K562 (cell line): ENCODE measurements at regions not wholly inside any gene's neighbourhood (a gene's known extent, or its start where the extent isn't known, plus 50 kb on each side); places are given as distances from the start of the nearest gene placed in this dataset.

Experiments
- ATAC-seq: fragments of 200-7000 bp; cut with Tn5 transposase; 3 replicates; pipeline ENCODE4 v1.9.1; 2020; ENCODE audit warnings: moderate library complexity
- BruUV-seq: library from RNA; stranded (reverse); fragments of 400-500 nt; replicated peaks from 2 replicates; lab custom pipeline; 2021; lab: Mats Ljungman, UMichigan
- CTCF ChIA-PET: fragments of 300-600 bp; formaldehyde crosslinking; extraction: SDS; loops from one replicate; lab custom pipeline; 2021; ENCODE audit warnings: low intra/inter-chr PET ratio; lab: Yijun Ruan, JAX
- POLR2A ChIA-PET: fragments of 300-600, 350-650 bp; sonication (Branson Sonifier 250); formaldehyde crosslinking; extraction: SDS; loops from one replicate; lab custom pipeline; 2021; ENCODE audit warnings: antibody characterized with exemption, inconsistent platforms; lab: Yijun Ruan, JAX
- DNase-seq, 4 experiments: peaks; one replicate each; pipeline versions ENCODE4 v3.0.0 to v3.0.0-alpha.2; 2011 to 2018; ENCODE audit warnings: low spot score in 3 of 4, mixed read lengths in 3 of 4; ENCODE audit errors: extremely low read depth in 1 of 4
- FAIRE-seq: peaks from 2 replicates; lab custom pipeline; 2011; peaks lifted over from hg19 to GRCh38; lab: Jason Lieb, UNC
- H2AFZ ChIP-seq: 2 replicates; pipeline ENCODE4 v1.6.0; 2011; ENCODE audit warnings: low read depth, low read length, control low read depth, inconsistent platforms
- H3K27ac ChIP-seq: fragments of 200-600 bp; 3 replicates; pipeline ENCODE4 v1.8.0; 2011; ENCODE audit warnings: low read depth, mild to moderate bottlenecking, control low read depth, inconsistent platforms, low read length, moderate library complexity, mixed read lengths; ENCODE audit errors: extremely low read depth
- H3K27me3 ChIP-seq, 2 experiments: fragments of 300-600 bp in 1 of 2; 2 replicates in 1 of 2; 3 replicates in 1 of 2; pipeline versions ENCODE4 v1.6.0 to v1.8.0; 2011; ENCODE audit warnings: inconsistent platforms in 2 of 2, low read length in 2 of 2, mild to moderate bottlenecking in 1 of 2, mixed read lengths in 1 of 2, moderate library complexity in 1 of 2; ENCODE audit not compliant: control insufficient read depth in 2 of 2, insufficient read depth in 2 of 2
- H3K36me3 ChIP-seq: fragments of 300-600 bp; 3 replicates; pipeline ENCODE4 v1.8.0; 2011; ENCODE audit warnings: mild to moderate bottlenecking, low read length, inconsistent platforms; ENCODE audit not compliant: control insufficient read depth, insufficient read depth
- H3K4me1 ChIP-seq, 2 experiments: fragments of 200-600 bp in 1 of 2; replicated peaks in 1 of 2; 2 replicates in 1 of 2; 3 replicates in 1 of 2; pipeline versions ENCODE4 v1.5.1 to v1.8.0; 2011; ENCODE audit warnings: inconsistent platforms in 2 of 2, low read length in 2 of 2, mild to moderate bottlenecking in 1 of 2, mixed read lengths in 1 of 2, moderate library complexity in 1 of 2; ENCODE audit not compliant: control insufficient read depth in 2 of 2, insufficient read depth in 2 of 2
- H3K4me2 ChIP-seq: 2 replicates; pipeline ENCODE4 v1.6.1; 2011; ENCODE audit warnings: low read length, control low read depth, inconsistent platforms, mixed read lengths; ENCODE audit not compliant: insufficient read depth
- H3K4me3 ChIP-seq: fragments of 200-600 bp; sonication (generic), shearing (Covaris generic); 2 replicates; pipeline ENCODE4 v1.5.1; 2016; ENCODE audit warnings: control low read depth, inconsistent platforms
- H3K79me2 ChIP-seq: fragments of 200-600 bp; 3 replicates; pipeline ENCODE4 v1.8.0; 2011; ENCODE audit warnings: low read length, inconsistent platforms; ENCODE audit not compliant: control insufficient read depth, insufficient read depth
- H3K9ac ChIP-seq, 2 experiments: 2 replicates each; pipeline versions ENCODE4 v1.6.0 to v1.6.1; 2011; ENCODE audit warnings: low read depth in 2 of 2, low read length in 2 of 2, control low read depth in 1 of 2, inconsistent platforms in 1 of 2, mild to moderate bottlenecking in 1 of 2, mixed read lengths in 1 of 2; ENCODE audit not compliant: insufficient read depth in 1 of 2
- H3K9me1 ChIP-seq: one replicate; pipeline ENCODE4 v1.6.0; 2011; ENCODE audit warnings: inconsistent platforms, mild to moderate bottlenecking, low read length, moderate library complexity; ENCODE audit not compliant: control insufficient read depth, insufficient read depth
- H3K9me3 ChIP-seq: replicated peaks from 2 replicates; pipeline ENCODE4 v1.5.1; 2011; ENCODE audit warnings: low read depth, low read length, inconsistent platforms; ENCODE audit not compliant: control insufficient read depth, insufficient read depth
- H4K20me1 ChIP-seq: replicated peaks from 2 replicates; pipeline ENCODE4 v1.6.1; 2011; ENCODE audit warnings: low read length, inconsistent platforms, mixed read lengths; ENCODE audit not compliant: control insufficient read depth, insufficient read depth
- ADNP ChIP-seq: fragments of 200-800 bp; sonication (Bioruptor generic); IDR thresholded peaks from 2 replicates; pipeline ENCODE4 v1.6.1; 2016; ENCODE audit warnings: missing genetic modification characterization, missing compliant biosample characterization
- MCM7 ChIP-seq, 2 experiments: fragments of 450-650 bp; IDR thresholded peaks; 2 replicates each; pipeline ENCODE4 v1.6.1; 2016 to 2018
- MYNN ChIP-seq, 2 experiments: sonication (generic); formaldehyde crosslinking in 1 of 2; IDR thresholded peaks; 2 replicates each; pipeline versions ENCODE4 v1.5.0 to v1.6.1; 2016 to 2020; ENCODE audit warnings: antibody characterized with exemption in 1 of 2, missing genetic modification reagents in 1 of 2
- PHB ChIP-seq: fragments of 250-450 bp; sonication (Bioruptor Pico); IDR thresholded peaks from 2 replicates; pipeline ENCODE4 v1.5.0; 2021
- RBM39 ChIP-seq: fragments of 200-400 bp; formaldehyde crosslinking; optimal IDR thresholded peaks from 2 replicates; pipeline ENCODE3; 2018; ENCODE audit warnings: low read depth, low read length
- TAF7 ChIP-seq: fragments of 450-650 bp; IDR thresholded peaks from 2 replicates; pipeline ENCODE4 v1.6.1; 2016; ENCODE audit warnings: missing genetic modification characterization, missing compliant biosample characterization
- TFE3 ChIP-seq: fragments of 450-650 bp; formaldehyde crosslinking; IDR thresholded peaks from 2 replicates; pipeline ENCODE4 v1.4.0; 2020; ENCODE audit warnings: mild to moderate bottlenecking, mixed read lengths
- XRCC4 ChIP-seq: IDR thresholded peaks from one replicate; pipeline ENCODE4 v1.6.1; 2011; ENCODE audit not compliant: insufficient read depth, insufficient read length; ENCODE audit errors: extremely low read depth
- ZC3H8 ChIP-seq: fragments of 450-650 bp; IDR thresholded peaks from 2 replicates; pipeline ENCODE4 v1.6.1; 2017
- WGBS: fragments of 100-300 bp; shearing (Covaris generic); methylation state at CpG from one replicate; pipeline ENCODE4 v1.1.6; 2016; ENCODE audit warnings: low coverage, mixed read lengths; ENCODE audit not compliant: insufficient coverage; ENCODE audit errors: missing lambda C conversion rate; 5-methylcytosine and 5-hydroxymethylcytosine counted together
- in situ Hi-C: fragments of 300-500 bp; cut with MboI; formaldehyde crosslinking; loops from 4 replicates; pipeline ENCODE4 v1.15.0; 2018; ENCODE audit warnings: inconsistent platforms, mixed read lengths
- intact Hi-C: fragments of 100-400 bp; cut with micrococcal nuclease; formaldehyde crosslinking; loops from 2 replicates; pipeline ENCODE4 v1.14.2; 2022

- no peaks in the 10 kb centered on the region for H3K36me3 ChIP-seq
- CTCF ChIA-PET, result no interaction called here
- H3K9me1 ChIP-seq, result no peaks in the 10 kb centered on the region
- H3K9ac ChIP-seq, result no peak overlapping the region
- intact Hi-C loops (no loop called here), in situ Hi-C loops (no loop called here)
- no peak overlapping the region for H3K27ac ChIP-seq
- no peaks in the 10 kb centered on the region for H3K9me3 ChIP-seq
- H4K20me1 ChIP-seq, result no peaks in the 10 kb centered on the region
- DNase-seq (no peak), ATAC-seq (no peak), FAIRE-seq (no peak)
- WGBS, result 0% methylated on average over 1 of the region's 1 CpG
- H3K79me2 ChIP-seq, result no peaks in the 10 kb centered on the region
- H3K27me3 ChIP-seq, result peaks cover 0 to 14% of the 10 kb centered on the region in 2 experiments; a peak in 2 of 5 replicates
- no peak overlapping the region for H2AFZ ChIP-seq
- POLR2A ChIA-PET, result interaction anchor here (1.0 kb wide), 1 partner anchor 15 kb away, joined by 4 read pairs; no protein-coding TSS in a partner anchor
- H3K4me1 ChIP-seq, result no peaks in the 10 kb centered on the region
- BruUV-seq, result no TSS peak
- TF ChIP-seq PHB (CRISPR knock-in tag), result no peak
- peak; percentile 60 for TF ChIP-seq TFE3
- no peak overlapping the region for H3K4me2 ChIP-seq
- H3K4me3 ChIP-seq, result no peak overlapping the region
Observed at GRCh38 chr12:13371367-13371766, 174.8 kb downstream of the EMP1 start.

GRCh38 chr12:13369474-13370056 is 173.0 kb downstream of the EMP1 start:
- CTCF ChIA-PET, result no interaction called here
- peaks cover 0 to 22% of the 10 kb centered on the region in 2 experiments; a peak in 3 of 5 replicates for H3K27me3 ChIP-seq
- H3K4me2 ChIP-seq, result no peak overlapping the region
- no peaks in the 10 kb centered on the region for H3K9me3 ChIP-seq
- H3K27ac ChIP-seq, result no peak overlapping the region
- TF ChIP-seq XRCC4, result no peak
- TF ChIP-seq MYNN (IDR thresholded peaks at IDR 0.05), result no peak
- TF ChIP-seq MYNN (CRISPR knock-in tag; IDR thresholded peaks at IDR 0.05), result no peak
- TF ChIP-seq MCM7 (IDR thresholded peaks at IDR 0.05), result no peak
- TF ChIP-seq ADNP, result no peak
- TF ChIP-seq ZC3H8, result no peak
- no peak for TF ChIP-seq RBM39
- no peak for TF ChIP-seq TAF7 (tag)
- in situ Hi-C loops (no loop called here), intact Hi-C loops (loop anchor here (10.0 kb wide), 1 partner anchor 795 kb away; no protein-coding TSS in a partner anchor)
- WGBS, result 3% methylated on average over 2 of the region's 2 CpGs
- BruUV-seq, result no TSS peak
- POLR2A ChIA-PET, result no interaction called here
- no peaks in the 10 kb centered on the region for H3K36me3 ChIP-seq
- no peak overlapping the region for H2AFZ ChIP-seq
- no peak for ATAC-seq
- FAIRE-seq, result no peak
- DNase-seq, result no peak
- H4K20me1 ChIP-seq, result no peaks in the 10 kb centered on the region
- H3K9me1 ChIP-seq, result no peaks in the 10 kb centered on the region
- no peak overlapping the region for H3K9ac ChIP-seq
- no peaks in the 10 kb centered on the region for H3K4me1 ChIP-seq
- H3K4me3 ChIP-seq, result no peak overlapping the region
- H3K79me2 ChIP-seq, result no peaks in the 10 kb centered on the region
